HG03520 (cell line): ENCODE measurements at regions not wholly inside any gene's neighbourhood (a gene's known extent, or its start where the extent isn't known, plus 50 kb on each side); places are given as distances from the start of the nearest gene placed in this dataset.
"Not testable (repeated sequence)": the region's sequence is repeated elsewhere in the genome, so short reads cannot be mapped to it uniquely, and the experiment has no call there.

Source experiments
- ATAC-seq: cut with Tn5 transposase; IDR thresholded peaks from one replicate; pipeline ENCODE4 v1.9.1; 2021; ENCODE audit warnings: mild to moderate bottlenecking, moderate library complexity; ENCODE audit not compliant: unreplicated experiment

DNA sequence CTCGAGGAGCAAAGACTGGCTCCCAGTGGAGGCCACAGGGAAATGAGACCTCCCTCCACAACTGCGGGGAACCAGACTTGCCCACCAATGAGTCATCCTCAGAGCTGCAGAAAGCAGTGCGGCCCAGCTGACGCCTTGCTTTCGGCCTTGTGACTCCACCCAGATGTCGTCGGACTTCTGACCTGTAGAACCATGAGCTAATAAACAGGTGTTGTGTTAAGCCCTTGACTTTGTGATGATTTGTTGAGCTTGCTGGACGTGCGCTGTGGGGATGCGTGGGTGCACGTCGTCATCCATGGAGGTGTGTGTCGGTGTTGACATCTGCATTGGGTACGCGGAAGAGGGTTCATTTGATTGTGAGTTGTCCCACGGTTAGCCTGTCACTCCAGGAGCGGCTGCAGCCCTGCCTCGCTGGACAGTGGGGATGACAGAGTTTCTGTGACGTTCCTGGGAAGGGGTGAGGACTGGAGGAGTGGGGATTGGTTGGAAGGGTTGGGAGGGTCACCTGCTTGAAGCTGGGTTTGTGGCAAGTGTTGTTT lies 154.1 kb downstream of the SH3BP4 start:
- no peak for ATAC-seq

DNA sequence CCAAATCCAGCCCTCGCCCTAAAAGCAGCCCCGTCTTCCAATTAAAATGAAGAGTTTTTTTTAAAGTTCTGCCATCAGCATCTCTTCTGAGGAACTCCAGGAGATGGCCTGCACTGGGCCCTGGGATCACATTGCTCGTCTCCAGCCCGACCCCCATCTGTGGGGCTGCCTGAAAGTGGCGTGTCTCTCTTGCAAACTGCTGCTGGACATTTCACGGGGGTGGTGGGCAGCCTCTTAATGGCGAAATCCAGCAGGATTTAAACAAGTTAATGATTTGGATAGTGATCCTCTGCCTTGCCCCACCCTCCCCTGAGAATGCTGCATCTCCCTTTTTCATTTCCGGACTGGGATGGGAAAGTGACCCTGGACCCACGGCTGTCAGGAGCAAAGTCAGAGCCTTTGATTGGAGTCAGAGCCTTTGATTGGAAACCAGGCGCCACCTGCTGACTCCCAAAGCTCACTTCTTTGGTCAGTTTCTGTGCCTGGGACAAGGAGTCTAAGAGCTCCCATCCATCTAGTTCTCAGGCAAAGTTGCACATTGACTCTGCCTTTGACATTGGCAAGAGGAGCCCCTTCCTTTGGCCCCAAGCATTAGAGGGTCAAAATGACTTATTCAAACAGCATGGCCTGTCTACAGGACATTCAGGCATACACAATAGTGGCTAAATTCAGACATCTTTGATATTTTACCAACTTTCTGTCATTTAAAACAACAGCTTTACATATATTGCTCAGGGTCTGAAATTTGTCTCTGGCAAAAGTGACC lies 155.2 kb downstream of the SH3BP4 start:
- no peak for ATAC-seq

DNA sequence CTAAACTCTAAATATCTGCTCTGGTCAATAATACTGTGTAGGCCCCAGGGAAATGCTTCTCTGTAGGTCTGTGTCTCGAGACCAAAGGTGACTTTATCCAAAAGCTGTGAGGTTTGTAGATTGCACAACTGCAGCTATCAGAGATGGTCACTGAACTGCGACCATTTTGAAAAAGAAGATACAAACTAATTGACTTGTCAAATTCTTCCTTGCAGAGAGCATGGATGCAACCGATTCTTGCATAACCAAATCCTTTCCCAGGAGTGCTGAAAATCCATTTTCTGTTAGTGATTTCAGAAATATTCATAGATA lies 155.8 kb downstream of the SH3BP4 start:
- ATAC-seq: no peak

DNA sequence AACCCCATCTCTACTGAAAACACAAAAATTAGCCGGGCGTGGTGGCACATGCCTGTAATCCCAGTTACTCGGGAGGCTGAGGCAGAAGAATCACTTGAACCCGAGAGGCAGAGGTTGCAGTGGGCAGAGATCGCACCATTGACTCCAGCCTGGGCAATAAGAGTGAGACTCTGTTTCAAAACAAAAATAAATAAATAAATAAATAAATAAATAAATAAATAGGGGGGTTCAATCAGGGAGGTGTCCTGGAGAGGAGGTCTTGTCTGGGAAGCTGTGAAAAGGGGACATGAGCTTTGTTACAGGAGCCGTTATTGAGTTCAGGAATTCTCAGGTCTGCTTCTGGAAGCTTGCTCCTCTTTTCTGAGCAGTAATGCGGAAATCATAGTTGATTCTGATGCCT lies 157.7 kb downstream of the SH3BP4 start:
- ATAC-seq: not testable (repeated sequence)

DNA sequence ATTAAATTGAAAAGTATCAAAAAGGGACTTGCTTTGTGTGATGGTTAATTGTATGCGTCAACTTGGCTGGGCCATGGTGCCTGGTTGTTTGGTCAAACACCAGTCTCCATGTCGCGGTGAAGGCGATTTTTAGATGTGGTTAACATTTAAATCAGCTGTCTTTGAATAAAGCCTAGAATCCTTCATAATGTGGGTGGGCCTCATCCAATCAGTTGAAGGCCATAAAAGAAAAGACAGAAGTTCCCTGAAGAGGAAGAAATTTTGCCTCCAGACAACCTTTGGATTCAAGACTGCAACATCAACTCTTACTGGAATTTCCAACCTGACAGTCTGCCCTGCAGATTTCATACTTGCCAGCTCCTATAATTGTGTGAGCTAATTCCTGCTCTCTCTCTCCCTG lies 160.5 kb downstream of the SH3BP4 start:
- no peak for ATAC-seq

DNA sequence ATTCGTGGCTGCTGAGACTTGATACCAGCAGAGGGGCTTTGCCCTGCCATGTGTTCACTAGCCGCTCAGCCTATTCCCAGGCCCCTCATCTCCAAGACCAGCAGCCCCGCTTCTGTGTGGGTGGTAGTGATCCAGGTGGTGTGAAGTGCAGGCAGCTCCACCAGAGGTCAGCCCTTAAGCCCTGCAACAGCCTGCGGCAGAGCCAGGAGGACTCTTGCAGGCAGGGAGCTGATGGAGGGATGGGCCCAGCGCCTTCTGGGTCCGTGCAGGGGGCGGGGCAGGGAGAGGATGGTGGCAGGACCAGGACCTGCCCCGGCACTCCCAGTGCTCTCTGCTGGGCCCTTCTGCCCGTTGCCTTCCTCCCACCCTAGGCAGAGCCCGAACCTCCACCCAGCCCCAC lies 162.0 kb downstream of the SH3BP4 start:
- no peak for ATAC-seq

DNA sequence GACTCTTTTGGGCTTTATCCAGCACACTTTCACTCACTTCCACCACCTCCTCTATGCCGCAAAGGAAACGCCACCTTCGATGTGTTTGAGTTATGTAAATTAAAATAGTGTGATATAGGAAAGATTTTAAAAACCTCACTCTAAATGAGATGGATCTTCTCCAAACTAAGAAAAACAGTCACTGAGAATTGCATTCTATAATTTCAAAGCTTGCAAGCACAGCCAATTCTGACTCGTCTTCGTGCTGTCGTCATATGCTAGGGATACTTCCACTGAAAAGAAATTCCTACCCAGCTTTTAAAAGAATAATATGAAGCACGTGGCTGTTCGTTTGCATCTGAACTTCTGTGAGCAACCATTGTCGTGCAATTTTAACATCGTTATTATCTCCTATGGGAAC lies 162.5 kb downstream of the SH3BP4 start:
- ATAC-seq: no peak

DNA sequence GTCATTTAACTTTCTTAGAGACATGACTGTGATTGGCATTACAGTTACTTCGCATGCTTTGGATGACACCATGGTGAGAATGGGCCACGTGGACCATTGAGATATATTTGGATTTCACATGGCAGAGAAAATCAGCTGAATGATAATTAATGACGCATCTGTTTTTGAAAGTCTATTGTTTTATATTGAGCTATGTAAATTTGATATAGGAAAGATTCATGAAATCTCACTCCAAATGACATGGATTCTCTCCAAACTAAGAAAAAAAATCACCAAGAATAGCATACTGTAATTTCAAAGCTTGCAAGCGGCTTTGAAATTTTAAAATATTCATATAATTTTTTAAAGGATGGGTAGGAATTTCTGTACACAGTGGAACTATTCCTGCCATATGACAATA lies 163.7 kb downstream of the SH3BP4 start:
- ATAC-seq: no peak

DNA sequence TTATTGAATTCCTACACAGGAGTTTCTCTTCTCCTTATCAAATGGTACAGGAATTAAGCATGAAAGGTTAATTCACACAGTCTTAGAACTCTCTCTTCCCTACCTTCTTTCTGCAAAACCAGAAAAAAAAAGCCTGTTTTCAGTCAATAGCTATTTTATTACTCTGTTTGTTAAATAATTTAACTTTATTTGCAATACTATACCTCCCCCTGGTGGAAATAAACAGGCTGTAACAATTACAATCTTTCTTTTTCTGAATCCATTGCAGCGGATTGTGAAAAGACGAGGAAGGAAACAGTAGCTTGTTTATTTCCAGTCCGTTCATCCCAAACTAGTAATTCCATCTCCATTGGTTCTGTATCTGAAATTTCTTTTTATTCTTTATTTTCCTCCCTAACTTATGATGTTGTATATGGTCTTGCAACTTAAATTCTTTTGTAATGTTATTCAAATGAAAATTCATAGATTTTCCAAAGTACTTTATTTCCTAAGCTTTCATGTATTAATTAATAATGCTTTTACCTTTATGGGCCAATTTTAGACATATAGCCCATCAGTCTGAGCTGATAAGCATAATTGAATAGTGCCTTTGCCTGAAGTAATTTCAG lies 165.2 kb downstream of the SH3BP4 start:
- ATAC-seq: no peak

DNA sequence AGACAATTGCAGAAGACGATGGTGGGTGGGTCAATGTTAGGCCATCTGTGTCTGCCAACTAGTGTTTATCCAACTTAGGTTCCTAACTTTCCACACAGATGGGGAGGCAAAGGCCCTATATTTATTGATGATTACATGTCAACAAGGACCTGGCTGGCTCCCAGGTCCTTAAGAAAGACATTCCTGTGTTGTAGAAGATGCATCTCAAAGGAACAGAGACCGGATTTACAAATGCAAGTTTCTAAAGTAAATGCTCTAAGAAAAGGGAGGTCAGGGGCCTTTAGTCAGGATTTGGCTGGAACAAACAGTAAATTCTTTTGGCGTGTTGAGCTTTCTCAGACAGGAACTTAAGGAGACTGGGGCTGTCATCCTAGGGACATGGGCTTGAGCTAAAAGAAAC lies 175.0 kb downstream of the SH3BP4 start:
- no peak for ATAC-seq

DNA sequence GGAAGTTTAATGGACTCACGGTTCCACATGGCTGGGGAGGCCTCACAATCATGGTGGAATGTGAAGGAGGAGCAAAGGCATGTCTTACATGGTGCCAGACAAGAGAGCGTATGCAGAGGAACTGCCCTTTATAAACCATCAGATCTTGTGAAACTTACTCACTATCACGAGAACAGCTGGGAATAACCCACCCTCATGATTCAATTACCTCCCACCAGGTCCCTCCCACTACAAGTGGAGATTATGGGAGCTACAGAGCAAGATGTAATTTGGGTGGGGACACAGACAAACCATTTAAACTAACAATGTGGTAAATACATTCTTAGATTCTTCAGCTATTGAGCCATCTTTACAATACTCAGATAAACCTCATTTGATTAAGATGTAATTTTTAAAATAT lies 176.1 kb downstream of the SH3BP4 start:
- ATAC-seq: no peak

DNA sequence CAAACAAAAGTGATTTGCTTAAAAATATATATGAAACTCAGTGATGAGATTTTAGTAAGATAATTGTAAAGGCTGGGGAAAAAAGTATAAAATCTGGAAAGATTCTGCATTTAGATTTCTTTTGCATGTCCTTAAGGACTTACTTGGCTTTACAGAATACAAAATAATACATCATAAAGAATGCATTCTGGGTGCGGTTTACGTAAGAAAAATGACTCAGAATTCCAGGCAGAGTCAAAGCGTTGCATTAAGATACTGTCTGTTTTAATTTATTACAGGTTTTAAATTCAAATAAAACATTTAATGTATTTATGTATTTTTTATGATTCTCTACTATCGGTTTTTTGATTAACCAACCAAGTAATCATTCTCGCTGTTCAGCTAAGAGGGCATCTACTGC lies 178.0 kb downstream of the SH3BP4 start:
- no peak for ATAC-seq

DNA sequence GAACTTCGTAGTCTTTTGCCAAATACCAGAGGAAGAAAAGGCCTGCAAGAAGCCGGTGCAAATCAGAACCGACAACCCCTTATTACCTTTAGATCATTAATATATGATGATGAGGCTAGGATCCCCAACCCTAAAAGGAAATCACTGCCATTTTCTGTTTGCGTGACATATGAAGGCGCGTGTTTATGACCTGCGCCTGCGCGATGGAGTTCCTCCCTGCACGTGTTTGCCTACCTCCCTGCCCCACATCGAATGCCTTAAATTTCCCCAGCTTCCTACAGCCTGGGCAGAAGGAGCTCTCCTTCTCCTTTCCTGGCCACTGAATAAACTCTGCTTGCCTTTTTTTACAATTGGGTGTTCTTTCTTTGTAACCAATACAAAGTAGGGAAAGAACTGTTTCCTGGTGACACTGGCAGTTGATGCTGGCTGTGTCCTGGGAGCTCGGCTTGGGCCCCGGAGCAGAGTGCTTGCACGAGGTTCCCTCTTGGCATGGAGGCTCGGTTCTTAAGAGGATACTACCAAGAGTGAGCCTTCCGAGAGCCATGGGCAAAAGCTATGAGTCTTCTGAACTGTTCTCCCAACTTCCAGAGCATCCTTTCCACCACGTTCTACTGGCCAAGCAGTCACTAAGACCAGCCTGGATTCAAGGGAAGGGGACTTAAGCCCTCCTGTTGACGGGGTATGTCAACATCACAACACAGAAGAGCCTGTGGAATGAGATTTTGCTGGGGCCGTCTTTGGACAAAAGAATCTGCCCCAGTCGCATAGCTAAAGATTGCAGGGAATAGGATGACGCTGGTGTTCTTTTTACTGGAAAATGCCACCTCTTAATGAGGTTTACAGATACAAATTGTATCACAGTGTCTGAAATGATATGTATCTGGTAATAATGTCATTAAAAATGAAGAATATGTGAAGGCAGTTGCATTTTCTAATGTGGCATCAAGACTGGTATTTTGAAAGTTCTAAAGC lies 179.8 kb downstream of the SH3BP4 start:
- no peak for ATAC-seq

DNA sequence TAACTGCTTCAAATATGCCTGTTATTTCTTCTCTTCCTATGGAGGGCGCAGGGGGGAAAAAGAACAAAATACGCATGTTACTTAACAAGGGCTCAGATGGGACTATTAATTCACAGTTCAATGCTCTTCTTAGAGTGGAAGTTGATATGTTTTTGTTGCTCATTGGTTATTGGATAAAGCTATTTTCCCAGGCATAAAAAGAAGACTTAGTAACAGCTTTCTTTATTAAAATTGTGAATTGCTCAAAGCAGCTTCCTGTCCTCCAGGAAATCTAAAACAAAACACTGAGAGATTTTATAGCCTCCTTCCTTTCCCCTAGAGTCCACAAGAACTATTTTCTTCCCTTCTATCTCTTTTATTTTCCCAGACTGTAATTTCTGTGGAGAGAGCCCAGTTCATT lies 180.8 kb downstream of the SH3BP4 start:
- ATAC-seq: no peak

DNA sequence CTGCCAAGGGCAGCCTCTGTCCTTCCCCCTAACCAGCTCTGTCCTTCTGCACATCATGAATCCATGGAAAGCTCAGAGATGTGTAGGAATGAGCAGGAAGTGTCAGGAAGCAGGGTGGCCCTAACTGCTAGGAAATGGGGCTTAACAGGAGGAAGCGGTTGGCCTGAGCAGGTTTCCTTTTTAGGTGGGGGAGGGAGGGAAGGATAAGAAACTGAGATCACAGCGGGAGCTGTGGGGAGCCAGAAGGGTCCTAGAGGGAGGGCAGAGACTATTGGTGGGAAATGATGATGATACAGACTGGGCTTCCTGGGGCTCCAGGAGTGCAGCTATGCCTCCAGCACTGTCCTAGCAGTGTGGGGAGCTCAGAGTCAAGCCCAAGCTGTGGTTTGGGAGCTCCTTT lies 182.0 kb downstream of the SH3BP4 start:
- no peak for ATAC-seq

DNA sequence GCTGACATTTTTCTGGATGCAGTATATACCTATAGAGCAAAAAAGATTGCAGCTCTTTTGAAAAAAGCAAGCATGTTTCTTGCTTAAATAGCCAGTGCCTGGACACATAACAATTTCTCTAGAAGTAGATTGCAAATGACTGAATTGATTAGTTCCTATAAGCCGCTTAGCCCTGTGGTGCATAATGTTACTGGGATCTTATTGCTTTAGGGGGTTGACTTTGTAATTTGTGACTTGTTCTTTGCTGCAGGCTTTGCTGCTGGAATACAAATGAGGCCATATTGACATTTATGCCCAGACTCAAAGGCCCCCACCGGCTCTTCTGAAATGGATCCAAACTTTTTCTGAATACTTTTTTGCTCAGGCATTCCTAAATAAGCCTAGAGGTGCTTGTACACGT lies 182.6 kb downstream of the SH3BP4 start:
- ATAC-seq: no peak

DNA sequence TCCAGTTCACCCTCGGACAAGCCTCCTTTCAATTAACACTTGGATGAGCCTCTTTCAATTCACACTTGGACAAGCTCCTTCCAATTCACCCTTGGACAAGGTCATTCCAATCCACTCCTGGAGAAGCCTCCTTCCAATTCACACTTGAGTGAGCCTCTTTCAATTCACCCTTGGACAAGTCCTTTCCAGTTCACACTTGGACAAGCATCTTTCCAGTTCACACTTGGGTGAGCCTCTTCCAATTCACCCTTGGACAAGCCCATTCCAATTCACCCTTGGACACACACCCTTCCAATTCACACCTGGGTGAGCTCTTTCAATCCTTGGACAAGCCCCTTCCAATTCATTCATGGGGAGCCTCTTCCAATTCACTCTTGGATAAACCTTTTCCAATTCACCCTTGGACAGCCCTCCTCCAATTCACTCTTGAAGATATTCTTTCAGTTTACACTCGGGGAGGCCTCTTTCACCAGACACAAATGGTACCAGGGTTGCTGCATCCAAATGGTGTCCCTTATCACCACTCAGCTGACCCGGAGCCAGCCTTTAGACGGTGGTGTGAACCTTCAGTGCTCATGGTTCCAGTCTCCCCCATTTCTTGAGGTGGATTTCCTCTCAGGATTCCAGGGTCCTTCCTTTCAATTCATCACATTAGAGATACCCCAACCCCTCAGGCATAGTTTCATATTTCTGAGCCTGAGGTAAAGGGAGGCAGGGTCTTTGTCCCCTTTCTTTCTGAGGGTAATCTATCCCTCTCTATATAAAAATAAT lies 183.6 kb downstream of the SH3BP4 start:
- no peak for ATAC-seq

DNA sequence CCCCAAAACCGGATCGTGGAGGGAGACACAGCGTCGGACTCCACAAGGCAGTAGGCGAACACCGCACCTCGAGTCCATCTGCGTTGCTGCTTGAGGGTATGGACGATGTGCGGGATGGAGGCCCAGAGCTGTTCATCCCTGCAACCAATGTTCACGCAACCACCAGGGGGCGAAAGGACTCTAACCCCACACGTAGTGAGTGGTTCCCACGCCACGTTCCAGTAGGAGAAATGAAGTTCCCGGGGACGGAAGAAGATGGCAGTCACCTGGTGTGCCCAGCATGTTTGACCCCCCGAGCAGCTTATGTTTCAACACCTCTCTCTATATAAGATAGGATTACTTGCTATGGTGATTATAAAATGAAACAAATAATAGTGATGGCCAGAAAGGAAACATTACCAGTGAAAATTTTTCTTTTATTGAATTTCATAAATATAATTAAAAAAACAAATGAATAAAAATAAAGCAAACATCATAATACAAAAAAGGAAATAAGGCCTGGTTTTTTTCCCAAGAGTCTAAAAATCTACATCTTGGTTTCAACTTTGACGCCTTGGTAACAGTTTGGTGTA lies 184.3 kb downstream of the SH3BP4 start:
- ATAC-seq: no peak

DNA sequence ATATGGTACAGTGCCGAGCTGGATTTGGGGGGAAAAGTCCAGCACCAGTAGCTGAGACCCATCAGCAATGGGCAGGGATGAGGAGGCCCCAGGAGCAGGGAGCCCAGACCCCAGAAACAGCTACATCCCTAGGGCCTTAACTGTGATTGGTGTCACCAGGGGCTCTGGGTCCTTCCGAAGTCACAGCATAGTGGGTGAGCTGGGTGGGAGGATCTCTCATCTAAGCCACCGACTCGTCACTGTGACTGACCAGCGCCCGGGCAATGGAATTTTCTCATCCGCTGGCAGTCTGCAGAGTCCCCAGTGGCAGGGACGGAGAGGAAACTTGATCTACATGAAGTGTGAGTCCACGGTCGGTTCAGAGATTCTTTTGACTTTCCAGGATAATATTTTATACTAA lies 186.5 kb downstream of the SH3BP4 start:
- no peak for ATAC-seq

DNA sequence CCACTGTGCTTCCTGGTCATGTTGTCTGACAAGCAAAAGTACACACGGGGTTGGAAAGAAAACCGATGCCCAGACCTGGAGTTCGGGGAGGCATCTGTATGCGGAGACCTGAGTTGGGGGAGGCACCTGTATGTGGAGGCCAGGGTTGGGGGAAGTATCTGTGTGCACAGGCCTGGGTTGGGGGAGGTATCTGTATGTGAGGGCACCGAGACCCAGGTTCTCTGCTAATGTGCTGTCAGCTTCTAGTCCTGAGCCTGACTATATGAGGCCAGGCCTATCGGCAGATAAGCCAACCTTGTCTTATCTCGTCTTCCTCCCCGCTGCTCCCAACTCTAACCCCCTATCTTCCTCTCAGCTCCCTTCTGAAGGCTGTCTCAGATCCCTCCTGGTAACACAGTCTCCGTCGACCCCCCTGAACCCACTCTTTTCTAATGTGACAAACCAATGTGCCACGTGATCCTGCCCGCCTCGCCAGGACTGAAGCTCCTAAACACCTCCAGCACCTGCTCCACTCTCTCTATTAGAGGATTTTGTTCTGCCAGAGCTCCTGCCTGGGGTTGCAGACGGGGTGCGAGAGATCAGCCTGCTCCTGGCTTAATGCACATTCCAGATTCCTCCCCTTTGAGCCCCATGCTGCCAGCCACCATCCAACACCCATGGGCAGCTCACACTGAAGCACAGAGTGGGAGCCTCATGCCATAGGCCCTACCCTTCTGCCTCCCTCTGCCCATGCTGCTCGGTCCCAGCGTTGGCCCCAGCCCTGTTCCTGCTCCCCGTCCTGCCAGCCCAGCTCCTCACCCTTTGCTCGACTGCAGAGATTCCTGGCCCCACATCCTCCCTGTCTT lies 188.4 kb downstream of the SH3BP4 start:
- ATAC-seq: no peak
